Vagina (tissue), 2 donors: ENCODE measurements at regions not wholly inside any gene's neighbourhood (a gene's known extent, or its start where the extent isn't known, plus 50 kb on each side); places are given as distances from the start of the nearest gene placed in this dataset.

Experiments used
- DNase-seq, 2 donors: peaks; one replicate each; pipeline ENCODE4 v3.0.0-alpha.2; 2017; ENCODE audit errors: extremely low spot score in 2 of 2
- H3K27ac ChIP-seq: fragments of 200-600 bp; sonication (generic); one replicate; pipeline ENCODE4 v1.5.1; 2019
- H3K27me3 ChIP-seq: fragments of 200-600 bp; sonication (generic); one replicate; pipeline ENCODE4 v1.5.1; 2019
- H3K36me3 ChIP-seq, 2 donors: fragments of 200-600 bp; sonication (generic); one replicate each; pipeline ENCODE4 v1.5.1; 2017 to 2019
- H3K4me1 ChIP-seq: fragments of 200-600 bp; sonication (generic); one replicate; pipeline ENCODE4 v1.5.1; 2019
- H3K4me3 ChIP-seq, 2 donors: fragments of 200-600 bp; sonication (generic); 1 replicate in 1 of 2; 2 replicates in 1 of 2; pipeline ENCODE4 v1.5.1; 2016 to 2019
- H3K9me3 ChIP-seq: fragments of 200-600 bp; sonication (generic); one replicate; pipeline ENCODE4 v1.5.1; 2019
- CTCF ChIP-seq, 3 experiments: fragments of 450-650 bp in 2 of 3; fragments of 200-600 bp in 1 of 3; sonication (generic) in 1 of 3; IDR thresholded peaks; one replicate each; pipeline ENCODE4 v1.5.1; 2017 to 2019; ENCODE audit warnings: antibody characterized with exemption in 3 of 3, mild to moderate bottlenecking in 2 of 3, moderate library complexity in 2 of 3
- POLR2A ChIP-seq, 2 donors: fragments of 450-650 bp; IDR thresholded peaks; one replicate each; pipeline ENCODE4 v1.6.1; 2017; ENCODE audit warnings: antibody characterized with exemption in 2 of 2, mild to moderate bottlenecking in 2 of 2, moderate library complexity in 2 of 2
- POLR2AphosphoS5 ChIP-seq, 2 donors: sonication (generic); formaldehyde crosslinking; IDR thresholded peaks; one replicate each; pipeline ENCODE4 v1.9.0; 2017; ENCODE audit warnings: antibody characterized with exemption in 2 of 2, mild to moderate bottlenecking in 2 of 2, low read depth in 1 of 2; ENCODE audit not compliant: insufficient read depth in 1 of 2
- intact Hi-C: fragments of 100-400 bp; cut with DNase I; formaldehyde crosslinking; loops from one replicate; pipeline ENCODE4 v1.15.1; 2023

GRCh38 chr12:60263836-60264493 is 668.1 kb downstream of the SLC16A7 start:
- H3K36me3 ChIP-seq, result no peaks in the 10 kb centered on the region
- no peaks in the 10 kb centered on the region for H3K4me1 ChIP-seq
- TF ChIP-seq CTCF (IDR thresholded peaks at IDR 0.05) (no peak), POLR2AphosphoS5 (IDR thresholded peaks at IDR 0.05; ENCODE audit: insufficient read depth in 1 of 2, low read depth in 1 of 2) (no peak), POLR2A (IDR thresholded peaks at IDR 0.05) (no peak)
- intact Hi-C loops, result no loop called here
- no peaks in the 10 kb centered on the region for H3K27me3 ChIP-seq
- no peak overlapping the region for H3K27ac ChIP-seq
- H3K9me3 ChIP-seq, result no peaks in the 10 kb centered on the region
- no peak overlapping the region for H3K4me3 ChIP-seq
- no peak for DNase-seq

GRCh38 chr12:60265741-60266140 is 669.9 kb downstream of the SLC16A7 start:
- Histone ChIP-seq H3K27me3 (no peaks in the 10 kb centered on the region), H3K27ac (no peak overlapping the region), H3K36me3 (no peaks in the 10 kb centered on the region), H3K4me3 (no peak overlapping the region), H3K9me3 (no peaks in the 10 kb centered on the region), H3K4me1 (no peaks in the 10 kb centered on the region)
- DNase-seq, result no peak
- no peak for TF ChIP-seq POLR2A (IDR thresholded peaks at IDR 0.05)
- no peak for TF ChIP-seq POLR2AphosphoS5 (IDR thresholded peaks at IDR 0.05; ENCODE audit: insufficient read depth in 1 of 2, low read depth in 1 of 2)
- TF ChIP-seq CTCF (IDR thresholded peaks at IDR 0.05), result no peak
- intact Hi-C loops, result no loop called here

- Histone ChIP-seq H3K27ac (no peak overlapping the region), H3K36me3 (no peaks in the 10 kb centered on the region), H3K4me3 (no peak overlapping the region), H3K4me1 (no peaks in the 10 kb centered on the region), H3K27me3 (no peaks in the 10 kb centered on the region), H3K9me3 (no peaks in the 10 kb centered on the region)
- DNase-seq, result no peak
- TF ChIP-seq POLR2AphosphoS5 (IDR thresholded peaks at IDR 0.05; ENCODE audit: insufficient read depth in 1 of 2, low read depth in 1 of 2), result no peak
- TF ChIP-seq CTCF (IDR thresholded peaks at IDR 0.05), result no peak
- no peak for TF ChIP-seq POLR2A (IDR thresholded peaks at IDR 0.05)
- intact Hi-C loops, result no loop called here
Observed at GRCh38 chr12:60266381-60266852, 670.6 kb downstream of the SLC16A7 start.

- Histone ChIP-seq H3K4me1 (no peaks in the 10 kb centered on the region), H3K27ac (no peak overlapping the region), H3K9me3 (no peaks in the 10 kb centered on the region), H3K27me3 (no peaks in the 10 kb centered on the region), H3K4me3 (no peak overlapping the region), H3K36me3 (no peaks in the 10 kb centered on the region)
- intact Hi-C loops, result no loop called here
- TF ChIP-seq POLR2AphosphoS5 (IDR thresholded peaks at IDR 0.05; ENCODE audit: insufficient read depth in 1 of 2, low read depth in 1 of 2) (no peak), CTCF (IDR thresholded peaks at IDR 0.05) (no peak), POLR2A (IDR thresholded peaks at IDR 0.05) (no peak)
- no peak for DNase-seq
Observed at GRCh38 chr12:60269611-60270269, 673.9 kb downstream of the SLC16A7 start.

- Histone ChIP-seq H3K27me3 (no peaks in the 10 kb centered on the region), H3K9me3 (no peaks in the 10 kb centered on the region), H3K36me3 (no peaks in the 10 kb centered on the region), H3K27ac (no peak overlapping the region), H3K4me3 (no peak overlapping the region), H3K4me1 (no peaks in the 10 kb centered on the region)
- TF ChIP-seq CTCF (IDR thresholded peaks at IDR 0.05), result no peak
- no peak for TF ChIP-seq POLR2A (IDR thresholded peaks at IDR 0.05)
- TF ChIP-seq POLR2AphosphoS5 (IDR thresholded peaks at IDR 0.05; ENCODE audit: insufficient read depth in 1 of 2, low read depth in 1 of 2), result no peak
- intact Hi-C loops, result no loop called here
- DNase-seq, result no peak
Observed at GRCh38 chr12:60271816-60272215, 676.0 kb downstream of the SLC16A7 start.
